GM23248 (cell line): ENCODE measurements at regions not wholly inside any gene's neighbourhood (a gene's known extent, or its start where the extent isn't known, plus 50 kb on each side); places are given as distances from the start of the nearest gene placed in this dataset.
"Not testable (repeated sequence)": the region's sequence is repeated elsewhere in the genome, so short reads cannot be mapped to it uniquely, and the experiment has no call there.

ENCODE experiments used
- DNase-seq: peaks from one replicate; pipeline ENCODE4 v3.0.0-alpha.2; 2015
- H2AFZ ChIP-seq: fragments of 200-600 bp; sonication (generic); 2 replicates; pipeline ENCODE4 v1.6.1; 2016; ENCODE audit warnings: antibody characterized with exemption
- H3F3A ChIP-seq: fragments of 200-600 bp; sonication (generic); 2 replicates; pipeline ENCODE4 v1.6.1; 2016; ENCODE audit warnings: mild to moderate bottlenecking, antibody characterized with exemption, mixed run types; ENCODE audit not compliant: insufficient read depth
- H3K27ac ChIP-seq: fragments of 200-600 bp; sonication (generic); 2 replicates; pipeline ENCODE4 v1.5.1; 2016; ENCODE audit warnings: mild to moderate bottlenecking
- H3K27me3 ChIP-seq: fragments of 200-600 bp; sonication (generic); replicated peaks from 2 replicates; pipeline ENCODE4 v1.6.1; 2016; ENCODE audit warnings: mild to moderate bottlenecking; ENCODE audit not compliant: insufficient read depth
- H3K36me3 ChIP-seq: fragments of 200-600 bp; sonication (generic); 2 replicates; pipeline ENCODE4 v1.6.1; 2016; ENCODE audit warnings: low read depth, mild to moderate bottlenecking
- H3K4me1 ChIP-seq: fragments of 200-600 bp; sonication (generic); 2 replicates; pipeline ENCODE4 v1.6.1; 2016; ENCODE audit warnings: mild to moderate bottlenecking; ENCODE audit not compliant: insufficient read depth
- H3K4me2 ChIP-seq: fragments of 200-600 bp; sonication (generic); one replicate; pipeline ENCODE4 v1.6.1; 2016; ENCODE audit warnings: mild to moderate bottlenecking; ENCODE audit not compliant: unreplicated experiment
- H3K4me3 ChIP-seq: fragments of 200-600 bp; sonication (generic); 2 replicates; pipeline ENCODE4 v1.5.1; 2016; ENCODE audit warnings: mild to moderate bottlenecking
- H3K79me2 ChIP-seq: fragments of 200-600 bp; sonication (generic); 2 replicates; pipeline ENCODE4 v1.6.1; 2016; ENCODE audit warnings: mild to moderate bottlenecking; ENCODE audit not compliant: insufficient read depth
- H3K9ac ChIP-seq: fragments of 200-600 bp; sonication (generic); 2 replicates; pipeline ENCODE4 v1.6.1; 2016; ENCODE audit warnings: mild to moderate bottlenecking
- H3K9me2 ChIP-seq: fragments of 200-600 bp; sonication (generic); 2 replicates; pipeline ENCODE4 v1.6.1; 2016; ENCODE audit warnings: mixed run types, mild to moderate bottlenecking, moderate library complexity; ENCODE audit not compliant: insufficient read depth
- H3K9me3 ChIP-seq: fragments of 200-600 bp; sonication (generic); one replicate; pipeline ENCODE4 v1.6.1; 2017; ENCODE audit warnings: low read depth
- H4K20me1 ChIP-seq: fragments of 200-600 bp; sonication (generic); 2 replicates; pipeline ENCODE4 v1.6.0; 2016; ENCODE audit not compliant: insufficient read depth
- EZH2 ChIP-seq: fragments of 200-600 bp; sonication (generic); IDR thresholded peaks from 2 replicates; pipeline ENCODE4 v1.6.1; 2018; ENCODE audit warnings: antibody characterized with exemption, mild to moderate bottlenecking; ENCODE audit not compliant: insufficient read depth, poor library complexity, severe bottlenecking
- EZH2phosphoT487 ChIP-seq: fragments of 200-600 bp; sonication (generic); IDR thresholded peaks from 2 replicates; pipeline ENCODE4 v1.6.1; 2018; ENCODE audit warnings: antibody characterized with exemption, moderate library complexity, mild to moderate bottlenecking, low read depth; ENCODE audit not compliant: insufficient read depth
- WGBS, 2 experiments: methylation state at CpG; one replicate each; pipeline ENCODE4 v1.1.6; 2015 to 2017; ENCODE audit warnings: low lambda C conversion rate in 2 of 2, low coverage in 1 of 2; ENCODE audit errors: missing lambda C conversion rate in 2 of 2; 5-methylcytosine and 5-hydroxymethylcytosine counted together
- in situ Hi-C: fragments of 300-500 bp; cut with MboI; formaldehyde crosslinking; loops from 2 replicates; pipeline ENCODE4 v1.15.0; 2020

- H2AFZ ChIP-seq, result no peak overlapping the region
- DNase-seq, result no peak
- 13 to 29% methylated on average over 2 of the region's 2 CpGs for WGBS, 2 experiments
- H3K4me3 ChIP-seq, result no peak overlapping the region
- no peak overlapping the region for H3K27ac ChIP-seq
- no peaks in the 10 kb centered on the region for H3K36me3 ChIP-seq
- no peak overlapping the region for H3K4me2 ChIP-seq
- in situ Hi-C loops, result no loop called here
- H3K4me1 ChIP-seq, result no peaks in the 10 kb centered on the region
- no peak for TF ChIP-seq EZH2phosphoT487
- TF ChIP-seq EZH2, result no peak
- H3K9me2 ChIP-seq, result no peaks in the 10 kb centered on the region
- H3K79me2 ChIP-seq, result no peaks in the 10 kb centered on the region
- no peaks in the 10 kb centered on the region for H3F3A ChIP-seq
- no peaks in the 10 kb centered on the region for H4K20me1 ChIP-seq
- H3K27me3 ChIP-seq, result no peaks in the 10 kb centered on the region
- no peak overlapping the region for H3K9ac ChIP-seq
- no peaks in the 10 kb centered on the region for H3K9me3 ChIP-seq
Measured at GRCh38 chr3:165658027-165658426, 179.2 kb downstream of the BCHE start.

GRCh38 chr3:165653130-165653778 is 184.0 kb downstream of the BCHE start:
- Histone ChIP-seq H2AFZ (no peak overlapping the region), H3F3A (no peaks in the 10 kb centered on the region), H4K20me1 (no peaks in the 10 kb centered on the region), H3K4me1 (no peaks in the 10 kb centered on the region), H3K9ac (no peak overlapping the region), H3K4me3 (no peak overlapping the region), H3K27ac (no peak overlapping the region), H3K9me3 (no peaks in the 10 kb centered on the region), H3K79me2 (no peaks in the 10 kb centered on the region), H3K27me3 (no peaks in the 10 kb centered on the region), H3K9me2 (no peaks in the 10 kb centered on the region), H3K4me2 (no peak overlapping the region), H3K36me3 (no peaks in the 10 kb centered on the region)
- TF ChIP-seq EZH2 (no peak), EZH2phosphoT487 (no peak)
- WGBS, 2 experiments, result 0% methylated on average over 1 of the region's 1 CpG
- DNase-seq, result no peak
- in situ Hi-C loops, result no loop called here

GRCh38 chr3:165649282-165649681 is 187.9 kb downstream of the BCHE start:
- H2AFZ ChIP-seq, H4K20me1 ChIP-seq, in situ Hi-C loops, DNase-seq, H3K9me3 ChIP-seq, H3K9ac ChIP-seq, H3K4me1 ChIP-seq, H3K9me2 ChIP-seq, H3K4me3 ChIP-seq, H3F3A ChIP-seq, H3K4me2 ChIP-seq, H3K27me3 ChIP-seq, H3K36me3 ChIP-seq, H3K79me2 ChIP-seq, H3K27ac ChIP-seq: not testable (repeated sequence)
- 73 to 77% methylated on average over 17 to 29 of the region's 30 CpGs for WGBS, 2 experiments

GRCh38 chr3:165645191-165645590 is 192.0 kb downstream of the BCHE start:
- no peak overlapping the region for H3K4me3 ChIP-seq
- no peaks in the 10 kb centered on the region for H3K9me3 ChIP-seq
- H4K20me1 ChIP-seq, result no peaks in the 10 kb centered on the region
- no peaks in the 10 kb centered on the region for H3K27me3 ChIP-seq
- no peak overlapping the region for H3K9ac ChIP-seq
- H3K36me3 ChIP-seq, result no peaks in the 10 kb centered on the region
- H3K4me1 ChIP-seq, result peaks cover 12% of the 10 kb centered on the region
- in situ Hi-C loops, result no loop called here
- H3K9me2 ChIP-seq, result no peaks in the 10 kb centered on the region
- no peak for DNase-seq
- no peak overlapping the region for H3K27ac ChIP-seq
- H3K4me2 ChIP-seq, result no peak overlapping the region
- no peak overlapping the region for H2AFZ ChIP-seq
- H3F3A ChIP-seq, result peaks cover 12% of the 10 kb centered on the region
- H3K79me2 ChIP-seq, result no peaks in the 10 kb centered on the region
- WGBS, 2 experiments, result 55 to 70% methylated on average over 2 of the region's 2 CpGs
- no peak for TF ChIP-seq EZH2phosphoT487
- no peak for TF ChIP-seq EZH2

- Histone ChIP-seq H3F3A (peaks cover 12% of the 10 kb centered on the region), H3K9me3 (no peaks in the 10 kb centered on the region), H3K4me2 (no peak overlapping the region), H3K36me3 (no peaks in the 10 kb centered on the region), H3K4me3 (no peak overlapping the region), H2AFZ (no peak overlapping the region), H3K4me1 (peaks cover 12% of the 10 kb centered on the region), H4K20me1 (no peaks in the 10 kb centered on the region), H3K27me3 (no peaks in the 10 kb centered on the region), H3K9ac (no peak overlapping the region), H3K27ac (no peak overlapping the region), H3K79me2 (no peaks in the 10 kb centered on the region), H3K9me2 (no peaks in the 10 kb centered on the region)
- DNase-seq, result no peak
- TF ChIP-seq EZH2phosphoT487, result no peak
- no peak for TF ChIP-seq EZH2
- in situ Hi-C loops, result no loop called here
- WGBS, 2 experiments, result 17 to 26% methylated on average over 1 of the region's 1 CpG
Measured at GRCh38 chr3:165644331-165644730, 192.9 kb downstream of the BCHE start.
